Caco-2 (cell line): ENCODE measurements at regions not wholly inside any gene's neighbourhood (a gene's known extent, or its start where the extent isn't known, plus 50 kb on each side); places are given as distances from the start of the nearest gene placed in this dataset.

Experiments
- BruUV-seq: library from RNA; stranded (reverse); fragments of 400-500 nt; replicated peaks from 2 replicates; lab custom pipeline; 2021; lab: Mats Ljungman, UMichigan
- CTCF ChIA-PET: fragments of 300-600 bp; sonication (Branson Sonifier 250); formaldehyde crosslinking; loops from one replicate; lab custom pipeline; 2022; ENCODE audit warnings: antibody characterized with exemption; lab: Charles Lee
- POLR2A ChIA-PET: fragments of 300-600 bp; sonication (Branson Sonifier 250); formaldehyde crosslinking; loops from one replicate; lab custom pipeline; 2022; ENCODE audit warnings: antibody characterized with exemption; lab: Charles Lee
- DNase-seq, 2 experiments: peaks; one replicate each; pipeline versions ENCODE4 v3.0.0 to v3.0.0-alpha.2; 2020 to 2022
- H3K27me3 ChIP-seq: replicated peaks from 2 replicates; pipeline ENCODE4 v1.6.0; 2011; ENCODE audit warnings: low read length; ENCODE audit not compliant: control insufficient read depth, insufficient read depth
- H3K36me3 ChIP-seq: 2 replicates; pipeline ENCODE4 v1.5.1; 2011; ENCODE audit warnings: low read length; ENCODE audit not compliant: control insufficient read depth, insufficient read depth
- H3K4me1 ChIP-seq: fragments of 250-450 bp; sonication (Bioruptor Pico); 2 replicates; pipeline ENCODE4 v1.5.1; 2020; ENCODE audit warnings: mild to moderate bottlenecking
- H3K4me3 ChIP-seq: 2 replicates; pipeline ENCODE4 v1.5.1; 2011; ENCODE audit warnings: low read depth, mild to moderate bottlenecking, control low read depth, low read length
- H3K9me3 ChIP-seq: fragments of 250-450 bp; sonication (Bioruptor Pico); 2 replicates; pipeline ENCODE4 v1.5.1; 2020; ENCODE audit warnings: mild to moderate bottlenecking, moderate library complexity
- H3K27ac Mint-ChIP-seq: one replicate; pipeline ENCODE4 v1.8.0; 2022; ENCODE audit warnings: mixed read lengths; ENCODE audit not compliant: unreplicated experiment
- H3K27me3 Mint-ChIP-seq: one replicate; pipeline ENCODE4 v1.8.0; 2022; ENCODE audit warnings: mixed read lengths; ENCODE audit not compliant: insufficient read depth, unreplicated experiment
- H3K36me3 Mint-ChIP-seq: one replicate; pipeline ENCODE4 v1.8.0; 2022; ENCODE audit warnings: mild to moderate bottlenecking, mixed read lengths; ENCODE audit not compliant: insufficient read depth, unreplicated experiment
- H3K4me1 Mint-ChIP-seq: one replicate; pipeline ENCODE4 v1.8.0; 2022; ENCODE audit warnings: low read depth, mixed read lengths; ENCODE audit not compliant: unreplicated experiment
- H3K4me3 Mint-ChIP-seq: one replicate; pipeline ENCODE4 v1.8.0; 2022; ENCODE audit warnings: mild to moderate bottlenecking, moderate library complexity, mixed read lengths; ENCODE audit not compliant: unreplicated experiment
- H3K9me3 Mint-ChIP-seq: one replicate; pipeline ENCODE4 v1.8.0; 2022; ENCODE audit warnings: mixed read lengths; ENCODE audit not compliant: unreplicated experiment
- CTCF ChIP-seq, 2 experiments: fragments of 200-600 bp in 1 of 2; IDR thresholded peaks; 1 replicate in 1 of 2; 2 replicates in 1 of 2; pipeline versions ENCODE4 v1.5.1 to v1.8.0; 2011 to 2022; ENCODE audit warnings: antibody characterized with exemption in 1 of 2, control low read depth in 1 of 2, inconsistent platforms in 1 of 2, low read depth in 1 of 2, low read length in 1 of 2, mild to moderate bottlenecking in 1 of 2, moderate library complexity in 1 of 2; ENCODE audit not compliant: insufficient read depth in 1 of 2, severe bottlenecking in 1 of 2, unreplicated experiment in 1 of 2
- intact Hi-C: fragments of 100-400 bp; cut with micrococcal nuclease; formaldehyde crosslinking; loops from one replicate; pipeline ENCODE4 v1.10.0; 2022; ENCODE audit not compliant: unreplicated experiment

DNA sequence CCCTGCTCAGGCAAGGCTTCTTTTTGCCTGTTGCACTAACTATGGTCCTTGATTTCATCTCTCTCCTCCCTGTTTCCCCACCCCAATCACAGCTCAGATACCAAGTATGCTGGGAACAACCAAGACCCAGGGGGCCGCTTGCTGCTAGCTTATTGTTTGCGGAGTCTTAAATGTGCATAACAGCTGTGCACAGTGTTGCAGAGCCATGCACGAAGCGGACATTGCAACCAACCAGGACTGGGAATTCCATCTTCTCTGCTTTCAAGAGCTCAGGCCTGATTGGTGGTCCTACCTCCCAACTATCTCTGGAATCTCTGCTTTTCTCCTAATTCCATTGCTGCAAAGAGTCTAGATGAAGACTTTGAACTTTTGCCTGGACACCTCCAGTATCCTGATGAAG is 281.3 kb upstream of the TNRC6C start:
- H3K4me1 Mint-ChIP-seq: peaks cover 9% of the 10 kb centered on the region
- no TSS peak for BruUV-seq
- no peak for DNase-seq
- H3K9me3 Mint-ChIP-seq: peaks cover 10% of the 10 kb centered on the region
- H3K36me3 Mint-ChIP-seq: peaks cover 8% of the 10 kb centered on the region
- no peak overlapping the region for H3K4me3 ChIP-seq
- ChIA-PET CTCF (no interaction called here), POLR2A (no interaction called here)
- H3K27me3 ChIP-seq: no peaks in the 10 kb centered on the region; the same call in 1 of the 2 replicates
- no peak overlapping the region for H3K4me3 Mint-ChIP-seq
- intact Hi-C loops: no loop called here
- no peak overlapping the region for H3K27ac Mint-ChIP-seq
- peaks cover 48% of the 10 kb centered on the region for H3K27me3 Mint-ChIP-seq
- TF ChIP-seq CTCF (IDR thresholded peaks at IDR 0.05; ENCODE audit: insufficient read depth in 1 of 2, low read depth in 1 of 2, low read length in 1 of 2, severe bottlenecking in 1 of 2, unreplicated experiment in 1 of 2): no peak
- no peaks in the 10 kb centered on the region for H3K9me3 ChIP-seq
- H3K4me1 ChIP-seq: no peaks in the 10 kb centered on the region
- H3K36me3 ChIP-seq: no peaks in the 10 kb centered on the region

DNA sequence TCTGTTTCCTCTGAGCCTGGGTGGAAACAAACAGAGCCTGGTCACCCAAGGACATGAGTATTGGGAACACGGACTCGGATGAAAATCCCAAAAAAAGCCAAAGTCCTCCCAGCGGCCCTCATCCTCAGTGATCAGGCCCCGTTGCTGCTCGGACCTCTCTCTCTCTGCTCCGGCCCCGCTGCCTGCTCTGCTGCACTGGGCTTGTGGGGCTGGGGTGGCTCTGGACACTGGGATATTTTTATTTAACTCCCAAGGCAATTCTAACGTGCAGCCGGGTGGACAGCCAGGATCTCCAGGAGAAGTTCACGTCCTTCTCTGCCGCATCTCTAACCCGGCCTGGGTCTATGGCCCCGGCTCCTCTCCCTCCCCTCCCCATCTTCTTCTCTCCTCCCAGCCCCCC is 280.9 kb upstream of the TNRC6C start:
- H3K9me3 ChIP-seq: no peaks in the 10 kb centered on the region
- CTCF ChIA-PET: no interaction called here
- no peaks in the 10 kb centered on the region for H3K36me3 ChIP-seq
- peaks cover 9% of the 10 kb centered on the region for H3K4me1 Mint-ChIP-seq
- intact Hi-C loops: no loop called here
- no peak for DNase-seq
- TF ChIP-seq CTCF (IDR thresholded peaks at IDR 0.05; ENCODE audit: insufficient read depth in 1 of 2, low read depth in 1 of 2, low read length in 1 of 2, severe bottlenecking in 1 of 2, unreplicated experiment in 1 of 2): no peak
- peaks cover 10% of the 10 kb centered on the region for H3K9me3 Mint-ChIP-seq
- H3K27me3 ChIP-seq: no peaks in the 10 kb centered on the region
- no peak overlapping the region for H3K4me3 Mint-ChIP-seq
- POLR2A ChIA-PET: no interaction called here
- H3K4me3 ChIP-seq: no peak overlapping the region
- peaks cover 48% of the 10 kb centered on the region for H3K27me3 Mint-ChIP-seq
- no TSS peak for BruUV-seq
- H3K27ac Mint-ChIP-seq: no peak overlapping the region
- H3K4me1 ChIP-seq: no peaks in the 10 kb centered on the region
- peaks cover 8% of the 10 kb centered on the region for H3K36me3 Mint-ChIP-seq

- H3K4me1 Mint-ChIP-seq: peaks cover 9% of the 10 kb centered on the region
Measured at GRCh38 chr17:77679589-77679988, 278.9 kb upstream of the TNRC6C start.

More at GRCh38 chr17:77679589-77679988, 278.9 kb upstream of the TNRC6C start:
- ChIA-PET POLR2A (no interaction called here), CTCF (no interaction called here)
- Histone ChIP-seq H3K4me3 (no peak overlapping the region), H3K4me1 (no peaks in the 10 kb centered on the region), H3K36me3 (no peaks in the 10 kb centered on the region), H3K27me3 (no peaks in the 10 kb centered on the region), H3K9me3 (no peaks in the 10 kb centered on the region)
- intact Hi-C loops: no loop called here
- Mint-ChIP-seq H3K27me3 (peaks cover 41% of the 10 kb centered on the region), H3K27ac (no peak overlapping the region), H3K36me3 (peaks cover 8% of the 10 kb centered on the region), H3K9me3 (no peaks in the 10 kb centered on the region), H3K4me3 (no peak overlapping the region)
- no peak for TF ChIP-seq CTCF (IDR thresholded peaks at IDR 0.05; ENCODE audit: insufficient read depth in 1 of 2, low read depth in 1 of 2, low read length in 1 of 2, severe bottlenecking in 1 of 2, unreplicated experiment in 1 of 2)
- no TSS peak for BruUV-seq
- peak in 1 of 2 experiments; percentile 12 for DNase-seq
